Smooth muscle cell (in vitro differentiated cells): ENCODE measurements at regions not wholly inside any gene's neighbourhood (a gene's known extent, or its start where the extent isn't known, plus 50 kb on each side); places are given as distances from the start of the nearest gene placed in this dataset.
A peak's percentile ranks its signal among the peaks of the same experiment; 100 is the strongest.

Experiments used
- DNase-seq: peaks from one replicate; lab custom pipeline; 2025; ENCODE audit not compliant: unreplicated experiment; lab: John Stamatoyannopoulos, UW
- H2AFZ ChIP-seq: fragments of 200-600 bp; sonication (generic); 2 replicates; pipeline ENCODE4 v1.6.0; 2016; ENCODE audit warnings: antibody characterized with exemption, low read depth, mild to moderate bottlenecking
- H3F3A ChIP-seq: fragments of 200-600 bp; sonication (generic); 2 replicates; pipeline ENCODE4 v1.6.0; 2017; ENCODE audit warnings: antibody characterized with exemption, low read depth
- H3K27ac ChIP-seq: fragments of 200-600 bp; sonication (generic); 2 replicates; pipeline ENCODE4 v1.5.1; 2016; ENCODE audit warnings: low read depth, mild to moderate bottlenecking
- H3K27me3 ChIP-seq: fragments of 200-600 bp; sonication (generic); 2 replicates; pipeline ENCODE4 v1.6.1; 2016; ENCODE audit warnings: low read depth, mild to moderate bottlenecking
- H3K36me3 ChIP-seq: fragments of 200-600 bp; sonication (generic); 2 replicates; pipeline ENCODE4 v1.5.1; 2016; ENCODE audit warnings: low read depth
- H3K4me1 ChIP-seq: fragments of 200-600 bp; sonication (generic); 2 replicates; pipeline ENCODE4 v1.5.1; 2016; ENCODE audit warnings: low read depth
- H3K4me2 ChIP-seq: fragments of 200-600 bp; sonication (generic); 2 replicates; pipeline ENCODE4 v1.6.0; 2016; ENCODE audit warnings: mild to moderate bottlenecking
- H3K4me3 ChIP-seq: fragments of 200-600 bp; sonication (generic); 2 replicates; pipeline ENCODE4 v1.5.1; 2016; ENCODE audit warnings: mild to moderate bottlenecking
- H3K79me2 ChIP-seq: fragments of 200-600 bp; sonication (generic); 2 replicates; pipeline ENCODE4 v1.6.0; 2016; ENCODE audit warnings: low read depth, mild to moderate bottlenecking
- H3K9ac ChIP-seq: fragments of 200-600 bp; sonication (generic); 2 replicates; pipeline ENCODE4 v1.6.0; 2016; ENCODE audit warnings: low read depth
- H3K9me3 ChIP-seq: fragments of 200-600 bp; sonication (generic); replicated peaks from 2 replicates; pipeline ENCODE4 v1.5.1; 2016; ENCODE audit warnings: low read depth
- H4K20me1 ChIP-seq: fragments of 200-600 bp; sonication (generic); 2 replicates; pipeline ENCODE4 v1.6.0; 2016; ENCODE audit warnings: low read depth
- WGBS: methylation state at CpG from one replicate; pipeline ENCODE4 v1.1.7; 2016; ENCODE audit warnings: low lambda C conversion rate; 5-methylcytosine and 5-hydroxymethylcytosine counted together
- TF ChIP-seq, protein P1 (sequence below): fragments of 200-600 bp; sonication (generic); IDR thresholded peaks from 2 replicates; pipeline ENCODE4 v1.5.1; 2017; ENCODE audit warnings: borderline replicate concordance, mild to moderate bottlenecking, antibody characterized with exemption; ENCODE audit not compliant: insufficient read depth, poor library complexity, severe bottlenecking

DNA sequence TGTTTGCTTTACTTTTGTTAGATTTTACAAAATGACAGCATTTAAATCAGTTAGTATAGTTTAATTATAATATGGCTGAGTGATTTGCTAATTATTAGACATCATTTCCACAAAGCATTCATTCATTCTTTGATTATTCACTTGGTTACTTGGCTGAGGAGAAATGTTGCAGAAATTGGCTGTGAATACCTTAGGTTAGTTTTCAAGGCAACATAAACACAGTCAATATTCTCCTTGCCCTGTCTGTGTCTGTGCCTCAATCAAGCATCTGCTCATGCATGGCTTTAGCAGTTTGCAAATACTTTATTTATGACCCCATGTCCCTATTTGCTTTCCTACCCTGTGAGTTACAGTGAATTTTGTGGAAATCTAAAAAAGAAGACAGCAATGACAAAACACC lies 718.3 kb downstream of the EPM2A start:
- Histone ChIP-seq H3K4me1 (peaks cover 5% of the 10 kb centered on the region), H3F3A (peaks cover 16% of the 10 kb centered on the region), H2AFZ (no peak overlapping the region), H3K9ac (no peak overlapping the region), H3K27me3 (no peaks in the 10 kb centered on the region), H3K27ac (peak overlapping the region; percentile 84), H3K9me3 (no peaks in the 10 kb centered on the region), H3K4me3 (no peak overlapping the region), H3K79me2 (no peaks in the 10 kb centered on the region), H3K4me2 (no peak overlapping the region), H4K20me1 (no peaks in the 10 kb centered on the region), H3K36me3 (no peaks in the 10 kb centered on the region)
- DNase-seq: no peak
- TF ChIP-seq, protein P1, sequence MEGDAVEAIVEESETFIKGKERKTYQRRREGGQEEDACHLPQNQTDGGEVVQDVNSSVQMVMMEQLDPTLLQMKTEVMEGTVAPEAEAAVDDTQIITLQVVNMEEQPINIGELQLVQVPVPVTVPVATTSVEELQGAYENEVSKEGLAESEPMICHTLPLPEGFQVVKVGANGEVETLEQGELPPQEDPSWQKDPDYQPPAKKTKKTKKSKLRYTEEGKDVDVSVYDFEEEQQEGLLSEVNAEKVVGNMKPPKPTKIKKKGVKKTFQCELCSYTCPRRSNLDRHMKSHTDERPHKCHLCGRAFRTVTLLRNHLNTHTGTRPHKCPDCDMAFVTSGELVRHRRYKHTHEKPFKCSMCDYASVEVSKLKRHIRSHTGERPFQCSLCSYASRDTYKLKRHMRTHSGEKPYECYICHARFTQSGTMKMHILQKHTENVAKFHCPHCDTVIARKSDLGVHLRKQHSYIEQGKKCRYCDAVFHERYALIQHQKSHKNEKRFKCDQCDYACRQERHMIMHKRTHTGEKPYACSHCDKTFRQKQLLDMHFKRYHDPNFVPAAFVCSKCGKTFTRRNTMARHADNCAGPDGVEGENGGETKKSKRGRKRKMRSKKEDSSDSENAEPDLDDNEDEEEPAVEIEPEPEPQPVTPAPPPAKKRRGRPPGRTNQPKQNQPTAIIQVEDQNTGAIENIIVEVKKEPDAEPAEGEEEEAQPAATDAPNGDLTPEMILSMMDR: no peak

DNA sequence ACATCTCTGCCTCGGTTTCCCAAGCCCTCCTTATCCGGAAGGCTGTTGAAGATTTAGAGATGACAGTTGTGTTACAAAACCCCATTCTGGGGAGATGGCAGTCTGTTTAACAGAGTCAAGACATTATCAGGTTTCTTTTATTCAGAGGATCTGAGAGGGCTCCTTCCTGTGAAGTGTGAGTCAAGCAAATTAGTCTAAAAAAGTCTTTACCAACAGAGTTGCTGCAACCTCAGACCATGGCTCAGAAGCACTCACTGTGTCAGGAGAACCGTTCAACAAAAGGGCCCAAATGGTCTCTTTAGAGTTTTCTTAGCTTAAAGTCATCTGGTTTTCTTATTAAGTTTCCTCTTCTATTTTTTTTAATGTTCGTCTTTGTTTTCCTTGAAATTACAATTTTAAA lies 717.8 kb downstream of the EPM2A start:
- Histone ChIP-seq H4K20me1 (no peaks in the 10 kb centered on the region), H3F3A (peaks cover 16% of the 10 kb centered on the region), H3K36me3 (no peaks in the 10 kb centered on the region), H3K27ac (no peak overlapping the region), H3K79me2 (no peaks in the 10 kb centered on the region), H3K27me3 (no peaks in the 10 kb centered on the region), H3K9me3 (no peaks in the 10 kb centered on the region), H2AFZ (no peak overlapping the region), H3K4me1 (peaks cover 7% of the 10 kb centered on the region), H3K9ac (no peak overlapping the region), H3K4me2 (no peak overlapping the region), H3K4me3 (no peak overlapping the region)
- TF ChIP-seq, protein P1: no peak
- WGBS: 44% methylated on average over 4 of the region's 4 CpGs
- DNase-seq: no peak

DNA sequence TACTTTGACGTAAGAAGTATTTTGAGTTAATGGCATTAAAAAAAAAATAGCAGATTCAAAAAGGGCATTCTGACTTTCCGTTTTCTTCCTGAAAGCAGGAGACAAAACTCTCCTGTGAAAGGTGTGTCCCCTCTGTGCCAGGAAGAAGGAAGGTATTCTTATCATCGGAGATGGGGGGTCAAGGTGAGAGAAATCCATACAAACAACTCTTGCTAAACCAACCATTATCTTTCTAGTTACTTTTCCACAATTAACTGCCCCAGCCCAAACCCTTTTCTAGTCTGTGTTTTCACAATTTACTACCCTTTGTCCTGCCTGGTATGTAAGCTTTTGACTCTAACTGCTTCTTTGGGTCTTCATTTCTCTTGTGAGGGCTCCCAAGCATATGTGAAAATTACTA lies 717.3 kb downstream of the EPM2A start:
- H4K20me1 ChIP-seq: no peaks in the 10 kb centered on the region
- no peaks in the 10 kb centered on the region for H3K36me3 ChIP-seq
- DNase-seq: no peak
- H3F3A ChIP-seq: peaks cover 16% of the 10 kb centered on the region
- no peak overlapping the region for H3K4me3 ChIP-seq
- WGBS: 95% methylated on average over 3 of the region's 3 CpGs
- no peaks in the 10 kb centered on the region for H3K27me3 ChIP-seq
- no peak overlapping the region for H2AFZ ChIP-seq
- H3K4me2 ChIP-seq: no peak overlapping the region
- no peak overlapping the region for H3K9ac ChIP-seq
- TF ChIP-seq, protein P1: no peak
- H3K4me1 ChIP-seq: peaks cover 10% of the 10 kb centered on the region
- no peak overlapping the region for H3K27ac ChIP-seq
- H3K9me3 ChIP-seq: no peaks in the 10 kb centered on the region
- H3K79me2 ChIP-seq: no peaks in the 10 kb centered on the region

DNA sequence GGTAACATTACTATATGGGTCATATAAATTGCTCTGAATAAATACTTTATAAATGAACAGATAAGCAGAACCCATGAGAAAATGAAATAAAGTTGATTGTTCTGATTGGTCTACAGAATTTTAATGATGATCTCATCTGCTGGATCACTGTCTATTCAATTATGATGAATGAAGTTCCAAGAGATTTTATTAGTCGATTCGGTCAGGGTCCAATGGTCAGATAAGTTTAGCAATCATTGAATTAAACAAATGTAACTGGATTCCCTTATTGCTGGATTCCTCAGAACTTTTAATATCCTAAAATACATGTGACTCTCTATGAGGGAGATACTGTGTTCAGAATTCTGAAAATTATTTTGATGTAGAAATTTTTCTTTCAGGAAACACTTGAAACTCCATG lies 715.2 kb downstream of the EPM2A start:
- TF ChIP-seq, protein P1: no peak
- Histone ChIP-seq H3F3A (peaks cover 11% of the 10 kb centered on the region), H3K9me3 (no peaks in the 10 kb centered on the region), H3K27ac (no peak overlapping the region), H4K20me1 (no peaks in the 10 kb centered on the region), H2AFZ (no peak overlapping the region), H3K79me2 (no peaks in the 10 kb centered on the region), H3K4me2 (no peak overlapping the region), H3K27me3 (no peaks in the 10 kb centered on the region), H3K9ac (no peak overlapping the region), H3K4me1 (peaks cover 10% of the 10 kb centered on the region), H3K36me3 (no peaks in the 10 kb centered on the region), H3K4me3 (no peak overlapping the region)
- 97% methylated on average over 2 of the region's 2 CpGs for WGBS
- DNase-seq: no peak
